ENCODE measurements at regions not wholly inside any gene's neighbourhood (a gene's known extent, or its start where the extent isn't known, plus 50 kb on each side); places are given as distances from the start of the nearest gene placed in this dataset.

GRCh38 chr6:112713402-112713801, 366.3 kb downstream of the RFPL4B start:
- no peak for TF ChIP-seq CTCF (IDR thresholded peaks at IDR 0.05; ENCODE audit: low read length)
- no peak for TF ChIP-seq EZH2 (optimal IDR thresholded peaks at IDR 0.05; ENCODE audit: low read depth, low read length)

All from MM.1S (cell line).